Endothelial cell of hepatic sinusoid (primary cell): ENCODE measurements at regions not wholly inside any gene's neighbourhood (a gene's known extent, or its start where the extent isn't known, plus 50 kb on each side); places are given as distances from the start of the nearest gene placed in this dataset.

ENCODE experiments used
- in situ Hi-C: cut with HindIII; loops from 2 replicates; pipeline ENCODE4 v1.10.0; 2017; ENCODE audit warnings: low sequenced_read_pairs

- in situ Hi-C loops, result no loop called here
These were observed 555.4 kb downstream of the SH2D4B start for GRCh38 chr10:81093056-81093455.

GRCh38 chr10:81095238-81095637 is 557.5 kb downstream of the SH2D4B start:
- in situ Hi-C loops, result no loop called here

GRCh38 chr10:81096558-81096957 is 558.9 kb downstream of the SH2D4B start:
- in situ Hi-C loops, result no loop called here

GRCh38 chr10:81101062-81101461 is 563.4 kb downstream of the SH2D4B start:
- in situ Hi-C loops, result no loop called here

GRCh38 chr10:81104494-81104893 is 566.8 kb downstream of the SH2D4B start:
- in situ Hi-C loops, result no loop called here

GRCh38 chr10:81108516-81109199 is 571.0 kb downstream of the SH2D4B start:
- in situ Hi-C loops, result no loop called here

- in situ Hi-C loops, result no loop called here
These were observed 571.6 kb downstream of the SH2D4B start for GRCh38 chr10:81109200-81109752.

- in situ Hi-C loops, result no loop called here
These were observed 578.5 kb downstream of the SH2D4B start for GRCh38 chr10:81116201-81116600.

- in situ Hi-C loops, result no loop called here
These were observed 579.3 kb downstream of the SH2D4B start for GRCh38 chr10:81116990-81117389.

GRCh38 chr10:81127931-81128330 is 590.2 kb downstream of the SH2D4B start:
- in situ Hi-C loops, result no loop called here

- in situ Hi-C loops, result no loop called here
These were observed 592.3 kb downstream of the SH2D4B start for GRCh38 chr10:81130014-81130413.

GRCh38 chr10:81135851-81136250 is 598.1 kb downstream of the SH2D4B start:
- in situ Hi-C loops, result no loop called here

- in situ Hi-C loops, result no loop called here
These were observed 598.6 kb downstream of the SH2D4B start for GRCh38 chr10:81136261-81136660.

- in situ Hi-C loops, result no loop called here
These were observed 608.3 kb downstream of the SH2D4B start for GRCh38 chr10:81145975-81146374.

GRCh38 chr10:81146436-81146835 is 608.7 kb downstream of the SH2D4B start:
- in situ Hi-C loops, result no loop called here

- in situ Hi-C loops, result no loop called here
These were observed 615.0 kb downstream of the SH2D4B start for GRCh38 chr10:81152656-81153055.

GRCh38 chr10:81157681-81158080 is 620.0 kb downstream of the SH2D4B start:
- in situ Hi-C loops, result no loop called here

- in situ Hi-C loops, result no loop called here
These were observed 640.0 kb downstream of the SH2D4B start for GRCh38 chr10:81177651-81178244.

GRCh38 chr10:81179324-81179723 is 641.6 kb downstream of the SH2D4B start:
- in situ Hi-C loops, result no loop called here

GRCh38 chr10:81179805-81180452 is 642.2 kb downstream of the SH2D4B start:
- in situ Hi-C loops, result no loop called here

GRCh38 chr10:81182296-81182695 is 644.6 kb downstream of the SH2D4B start:
- in situ Hi-C loops, result no loop called here

- in situ Hi-C loops, result no loop called here
These were observed 654.6 kb downstream of the SH2D4B start for GRCh38 chr10:81192221-81192788.
